H9 (cell line): ENCODE measurements at regions not wholly inside any gene's neighbourhood (a gene's known extent, or its start where the extent isn't known, plus 50 kb on each side); places are given as distances from the start of the nearest gene placed in this dataset.
A peak's percentile ranks its signal among the peaks of the same experiment; 100 is the strongest.

Experiments used
- DNase-seq: peaks from one replicate; pipeline ENCODE4 v3.0.0-alpha.2; 2017
- H2AFZ ChIP-seq: one replicate; pipeline ENCODE4 v1.6.1; 2013; ENCODE audit warnings: mild to moderate bottlenecking, low read length, control low read depth, moderate library complexity
- H2AK5ac ChIP-seq: 2 replicates; pipeline ENCODE4 v1.6.1; 2013; ENCODE audit warnings: low read length, control low read depth, mixed read lengths; ENCODE audit not compliant: insufficient read length
- H2BK120ac ChIP-seq: one replicate; pipeline ENCODE4 v1.6.1; 2013; ENCODE audit warnings: low read depth, mild to moderate bottlenecking, low read length, control low read depth, inconsistent platforms; ENCODE audit not compliant: poor library complexity, severe bottlenecking
- H2BK12ac ChIP-seq: 2 replicates; pipeline ENCODE4 v1.6.1; 2013; ENCODE audit warnings: low read length, control low read depth, mixed read lengths, low read depth; ENCODE audit not compliant: insufficient read length
- H2BK15ac ChIP-seq: 2 replicates; pipeline ENCODE4 v1.6.1; 2013; ENCODE audit warnings: low read depth, low read length, control low read depth
- H2BK20ac ChIP-seq: one replicate; pipeline ENCODE4 v1.6.1; 2013; ENCODE audit warnings: low read depth, mild to moderate bottlenecking, low read length, control low read depth, inconsistent platforms; ENCODE audit not compliant: poor library complexity, severe bottlenecking
- H2BK5ac ChIP-seq: 2 replicates; pipeline ENCODE4 v1.6.1; 2013; ENCODE audit warnings: low read length, control low read depth, mixed read lengths; ENCODE audit not compliant: insufficient read length
- H3K14ac ChIP-seq: 2 replicates; pipeline ENCODE4 v1.6.1; 2013; ENCODE audit warnings: low read length, control low read depth; ENCODE audit not compliant: insufficient read depth
- H3K18ac ChIP-seq: 2 replicates; pipeline ENCODE4 v1.6.1; 2013; ENCODE audit warnings: low read depth, mild to moderate bottlenecking, mixed read lengths, low read length, control low read depth; ENCODE audit not compliant: insufficient read length
- H3K23ac ChIP-seq: 2 replicates; pipeline ENCODE4 v1.6.1; 2013; ENCODE audit warnings: low read length, control low read depth, mixed read lengths, low read depth; ENCODE audit not compliant: insufficient read length
- H3K23me2 ChIP-seq: 2 replicates; pipeline ENCODE4 v1.6.1; 2013; ENCODE audit warnings: low read depth, mild to moderate bottlenecking, mixed read lengths, low read length, control low read depth; ENCODE audit not compliant: insufficient read length, poor library complexity, severe bottlenecking
- H3K27ac ChIP-seq: 2 replicates; pipeline ENCODE4 v1.5.1; 2013; ENCODE audit warnings: low read length, control low read depth, mixed read lengths, low read depth; ENCODE audit not compliant: insufficient read length
- H3K27me3 ChIP-seq: 2 replicates; pipeline ENCODE4 v1.6.1; 2013; ENCODE audit warnings: low read length, control low read depth, inconsistent platforms; ENCODE audit not compliant: insufficient read depth
- H3K4ac ChIP-seq: 2 replicates; pipeline ENCODE4 v1.6.1; 2013; ENCODE audit warnings: low read depth, mild to moderate bottlenecking, control low read depth, inconsistent platforms, low read length, moderate library complexity
- H3K4me1 ChIP-seq: 2 replicates; pipeline ENCODE4 v1.6.1; 2013; ENCODE audit warnings: low read length, control low read depth, inconsistent platforms; ENCODE audit not compliant: insufficient read depth
- H3K4me2 ChIP-seq: 2 replicates; pipeline ENCODE4 v1.6.1; 2013; ENCODE audit warnings: low read length, control low read depth, mixed read lengths; ENCODE audit not compliant: insufficient read length, insufficient read depth
- H3K56ac ChIP-seq: 2 replicates; pipeline ENCODE4 v1.6.1; 2013; ENCODE audit warnings: low read depth, mild to moderate bottlenecking, mixed read lengths, low read length, control low read depth; ENCODE audit not compliant: insufficient read length
- H3K79me1 ChIP-seq: 2 replicates; pipeline ENCODE4 v1.6.1; 2013; ENCODE audit warnings: low read depth, mild to moderate bottlenecking, moderate library complexity, low read length, control low read depth, inconsistent platforms; ENCODE audit not compliant: insufficient read depth, poor library complexity, severe bottlenecking
- H3K79me2 ChIP-seq: 2 replicates; pipeline ENCODE4 v1.6.1; 2013; ENCODE audit warnings: low read length, control low read depth, inconsistent platforms; ENCODE audit not compliant: insufficient read depth
- H3K9ac ChIP-seq: 2 replicates; pipeline ENCODE4 v1.6.1; 2013; ENCODE audit warnings: low read length, control low read depth, mixed read lengths; ENCODE audit not compliant: insufficient read length; ENCODE audit errors: extremely low read depth
- H3K9me3 ChIP-seq: one replicate; pipeline ENCODE4 v1.6.1; 2013; ENCODE audit warnings: low read depth, low read length, inconsistent platforms; ENCODE audit not compliant: control insufficient read depth
- H3T11ph ChIP-seq: one replicate; pipeline ENCODE4 v1.6.1; 2013; ENCODE audit warnings: mild to moderate bottlenecking, low read length, control low read depth, inconsistent platforms
- H4K20me1 ChIP-seq: one replicate; pipeline ENCODE4 v1.6.1; 2013; ENCODE audit not compliant: control insufficient read depth, insufficient read length, insufficient read depth
- H4K5ac ChIP-seq: 2 replicates; pipeline ENCODE4 v1.6.1; 2013; ENCODE audit warnings: low read depth, mild to moderate bottlenecking, mixed read lengths, low read length, control low read depth; ENCODE audit not compliant: insufficient read length
- H4K8ac ChIP-seq: replicated peaks from 2 replicates; pipeline ENCODE4 v1.6.1; 2013; ENCODE audit warnings: low read length, control low read depth, mixed read lengths, low read depth; ENCODE audit not compliant: insufficient read length
- H4K91ac ChIP-seq: 2 replicates; pipeline ENCODE4 v1.6.1; 2013; ENCODE audit warnings: low read depth, mild to moderate bottlenecking, moderate library complexity, mixed read lengths, low read length, control low read depth; ENCODE audit not compliant: insufficient read length
- H3K27ac Mint-ChIP-seq, 3 experiments: 2 replicates in 2 of 3; 3 replicates in 1 of 3; pipeline ENCODE4 v1.8.0; 2020 to 2021; ENCODE audit warnings: mixed read lengths in 3 of 3, mild to moderate bottlenecking in 1 of 3, moderate library complexity in 1 of 3
- H3K27me3 Mint-ChIP-seq: 2 replicates; pipeline ENCODE4 v1.8.0; 2021; ENCODE audit warnings: low read depth, mild to moderate bottlenecking, moderate library complexity, mixed read lengths
- H3K36me3 Mint-ChIP-seq, 3 experiments: 2 replicates in 2 of 3; 3 replicates in 1 of 3; pipeline ENCODE4 v1.8.0; 2020 to 2021; ENCODE audit warnings: low read depth in 3 of 3, mixed read lengths in 3 of 3; ENCODE audit not compliant: insufficient read depth in 1 of 3
- H3K4me1 Mint-ChIP-seq, 2 experiments: 2 replicates each; pipeline ENCODE4 v1.8.0; 2020; ENCODE audit warnings: mixed read lengths in 2 of 2
- H3K4me3 Mint-ChIP-seq, 2 experiments: 2 replicates in 1 of 2; 3 replicates in 1 of 2; pipeline ENCODE4 v1.8.0; 2020 to 2021; ENCODE audit warnings: mild to moderate bottlenecking in 2 of 2, mixed read lengths in 2 of 2, moderate library complexity in 1 of 2
- H3K9me3 Mint-ChIP-seq, 2 experiments: 2 replicates in 1 of 2; 3 replicates in 1 of 2; pipeline ENCODE4 v1.8.0; 2020; ENCODE audit warnings: mild to moderate bottlenecking in 2 of 2, mixed read lengths in 2 of 2, moderate library complexity in 1 of 2
- WGBS: extraction: QIAGEN DNeasy Blood & Tissue Kit; methylation state at CpG from one replicate; pipeline ENCODE4 v1.1.7; 2013; ENCODE audit warnings: missing lambda C conversion rate, low lambda C conversion rate, mixed read lengths; ENCODE audit not compliant: insufficient read length; ENCODE audit errors: extremely low coverage; 5-methylcytosine and 5-hydroxymethylcytosine counted together
- TF ChIP-seq, protein P1 (sequence below): fragments of 200-600 bp; sonication (generic); conservative IDR thresholded peaks from 3 replicates; pipeline ENCODE4 v1.8.0; 2021; ENCODE audit warnings: antibody characterized with exemption, mild to moderate bottlenecking

- no peak overlapping the region for H3K27ac ChIP-seq
- no peak overlapping the region for H2AK5ac ChIP-seq
- H4K8ac ChIP-seq, result no peak overlapping the region
- H2AFZ ChIP-seq, result no peak overlapping the region
- Mint-ChIP-seq H3K27me3 (peaks cover 2% of the 10 kb centered on the region; the same call in 1 of the 2 replicates), H3K36me3 (no peaks in the 10 kb centered on the region), H3K4me1 (peaks cover under 1 to 7% of the 10 kb centered on the region in 2 experiments; a peak in 3 of 4 replicates), H3K9me3 (no peaks in the 10 kb centered on the region), H3K4me3 (no peak overlapping the region), H3K27ac (no peak overlapping the region)
- H4K5ac ChIP-seq, result no peak overlapping the region
- no CpG with 5 or more reads among the region's 13 CpGs for WGBS
- no peak overlapping the region for H3K4ac ChIP-seq
- H3K9me3 ChIP-seq, result no peaks in the 10 kb centered on the region
- TF ChIP-seq, protein P1, sequence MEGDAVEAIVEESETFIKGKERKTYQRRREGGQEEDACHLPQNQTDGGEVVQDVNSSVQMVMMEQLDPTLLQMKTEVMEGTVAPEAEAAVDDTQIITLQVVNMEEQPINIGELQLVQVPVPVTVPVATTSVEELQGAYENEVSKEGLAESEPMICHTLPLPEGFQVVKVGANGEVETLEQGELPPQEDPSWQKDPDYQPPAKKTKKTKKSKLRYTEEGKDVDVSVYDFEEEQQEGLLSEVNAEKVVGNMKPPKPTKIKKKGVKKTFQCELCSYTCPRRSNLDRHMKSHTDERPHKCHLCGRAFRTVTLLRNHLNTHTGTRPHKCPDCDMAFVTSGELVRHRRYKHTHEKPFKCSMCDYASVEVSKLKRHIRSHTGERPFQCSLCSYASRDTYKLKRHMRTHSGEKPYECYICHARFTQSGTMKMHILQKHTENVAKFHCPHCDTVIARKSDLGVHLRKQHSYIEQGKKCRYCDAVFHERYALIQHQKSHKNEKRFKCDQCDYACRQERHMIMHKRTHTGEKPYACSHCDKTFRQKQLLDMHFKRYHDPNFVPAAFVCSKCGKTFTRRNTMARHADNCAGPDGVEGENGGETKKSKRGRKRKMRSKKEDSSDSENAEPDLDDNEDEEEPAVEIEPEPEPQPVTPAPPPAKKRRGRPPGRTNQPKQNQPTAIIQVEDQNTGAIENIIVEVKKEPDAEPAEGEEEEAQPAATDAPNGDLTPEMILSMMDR, result no peak
- no peak overlapping the region for H3K4me2 ChIP-seq
- H3K4me1 ChIP-seq, result no peaks in the 10 kb centered on the region
- H3K23me2 ChIP-seq, result no peaks in the 10 kb centered on the region
- H3K56ac ChIP-seq, result no peak overlapping the region
- H3K27me3 ChIP-seq, result no peaks in the 10 kb centered on the region
- no peak overlapping the region for H4K91ac ChIP-seq
- no peak overlapping the region for H2BK120ac ChIP-seq
- no peak overlapping the region for H3K18ac ChIP-seq
- H3K14ac ChIP-seq, result no peak overlapping the region
- H2BK20ac ChIP-seq, result no peak overlapping the region
- no peak overlapping the region for H3K23ac ChIP-seq
- no peaks in the 10 kb centered on the region for H4K20me1 ChIP-seq
- H2BK5ac ChIP-seq, result no peak overlapping the region
- no peak overlapping the region for H2BK15ac ChIP-seq
- no peaks in the 10 kb centered on the region for H3K79me2 ChIP-seq
- DNase-seq, result peak; percentile 10
- H3K79me1 ChIP-seq, result no peaks in the 10 kb centered on the region
- no peak overlapping the region for H3T11ph ChIP-seq
- no peak overlapping the region for H3K9ac ChIP-seq
- no peak overlapping the region for H2BK12ac ChIP-seq
Measured at GRCh38 chr10:47247148-47248059, 52.6 kb upstream of the GDF10 start.
